HL-60 (cell line): ENCODE measurements at regions not wholly inside any gene's neighbourhood (a gene's known extent, or its start where the extent isn't known, plus 50 kb on each side); places are given as distances from the start of the nearest gene placed in this dataset.

Experiments
- CTCF ChIP-seq: IDR thresholded peaks from one replicate; pipeline ENCODE4 v1.5.1; 2011; ENCODE audit warnings: low read length, control low read depth, inconsistent platforms; ENCODE audit not compliant: insufficient read depth
- GABPA ChIP-seq: IDR thresholded peaks from 2 replicates; pipeline ENCODE4 v1.6.1; 2012; ENCODE audit warnings: low read depth
- POLR2AphosphoS5 ChIP-seq: IDR thresholded peaks from 2 replicates; pipeline ENCODE4 v1.6.1; 2012; ENCODE audit warnings: low read depth

GRCh38 chr14:89030921-89031320, 206.5 kb downstream of the TTC8 start:
- TF ChIP-seq CTCF = no peak
- TF ChIP-seq POLR2AphosphoS5 = no peak
- TF ChIP-seq GABPA = no peak
